ENCODE measurements at regions not wholly inside any gene's neighbourhood (a gene's known extent, or its start where the extent isn't known, plus 50 kb on each side); places are given as distances from the start of the nearest gene placed in this dataset.

- no peak for TF ChIP-seq ASH2L (IDR thresholded peaks at IDR 0.05; ENCODE audit: low read length)
- no peak for TF ChIP-seq BRCA1 (IDR thresholded peaks at IDR 0.05; ENCODE audit: low read depth, low read length)
- no peak for TF ChIP-seq RFX5 (IDR thresholded peaks at IDR 0.05; ENCODE audit: borderline replicate concordance, low read depth, low read length)
- no peak for TF ChIP-seq FOSL1 (IDR thresholded peaks at IDR 0.05; ENCODE audit: insufficient read depth, low read depth, low read length)
- TF ChIP-seq TBP (IDR thresholded peaks at IDR 0.05; ENCODE audit: low read depth, low read length): no peak
Measured at GRCh38 chr1:232290570-232290969, 339.4 kb downstream of the SIPA1L2 start (continued).

Data from H1 (cell line).